ENCODE measurements at regions not wholly inside any gene's neighbourhood (a gene's known extent, or its start where the extent isn't known, plus 50 kb on each side); places are given as distances from the start of the nearest gene placed in this dataset.

DNA sequence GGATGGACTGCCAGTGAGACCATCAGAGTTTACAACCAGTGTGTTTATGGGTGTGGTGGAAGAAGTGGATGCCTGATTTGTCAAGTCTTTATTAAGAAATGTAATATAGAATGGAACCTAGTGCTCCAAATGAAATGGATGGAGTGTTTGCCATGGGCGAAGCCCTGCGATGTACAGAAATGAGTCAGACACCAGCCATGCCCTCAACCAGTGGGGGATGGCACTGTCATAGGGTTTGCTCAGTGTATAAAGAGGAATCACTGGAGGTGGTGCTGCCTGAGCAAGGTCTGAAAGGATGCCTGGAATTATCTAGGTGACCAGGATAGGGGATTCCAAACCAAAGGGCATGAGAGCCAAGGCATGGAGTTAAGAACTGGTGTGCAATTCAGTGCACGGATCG, 120.9 kb upstream of the MTNR1B start:
- DNase-seq = no peak

DNA sequence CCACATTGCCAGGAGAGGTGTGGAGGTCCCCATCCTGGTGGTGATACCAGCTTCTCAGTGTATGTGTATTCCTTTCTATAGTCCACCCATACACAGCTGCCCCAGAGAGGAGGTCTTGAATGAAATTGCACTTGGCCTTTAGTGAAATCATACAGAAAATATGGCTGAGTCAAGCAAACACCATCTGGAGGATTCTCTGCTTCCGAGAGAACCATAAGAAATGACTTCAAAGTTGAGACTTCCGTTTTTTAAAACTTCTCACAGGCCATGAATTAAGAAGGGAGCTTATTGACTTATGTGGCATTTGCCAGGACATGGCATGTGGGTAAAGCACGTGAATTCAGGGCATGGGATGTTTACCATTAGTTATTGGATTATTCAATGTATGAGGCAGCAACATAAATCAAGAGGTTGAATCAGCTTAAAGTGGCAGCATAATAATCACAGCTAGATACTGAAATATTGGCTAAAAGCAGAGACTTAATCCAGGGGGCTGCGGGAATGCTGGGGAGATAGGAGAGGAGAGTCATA, 119.1 kb upstream of the MTNR1B start:
- no peak for DNase-seq

DNA sequence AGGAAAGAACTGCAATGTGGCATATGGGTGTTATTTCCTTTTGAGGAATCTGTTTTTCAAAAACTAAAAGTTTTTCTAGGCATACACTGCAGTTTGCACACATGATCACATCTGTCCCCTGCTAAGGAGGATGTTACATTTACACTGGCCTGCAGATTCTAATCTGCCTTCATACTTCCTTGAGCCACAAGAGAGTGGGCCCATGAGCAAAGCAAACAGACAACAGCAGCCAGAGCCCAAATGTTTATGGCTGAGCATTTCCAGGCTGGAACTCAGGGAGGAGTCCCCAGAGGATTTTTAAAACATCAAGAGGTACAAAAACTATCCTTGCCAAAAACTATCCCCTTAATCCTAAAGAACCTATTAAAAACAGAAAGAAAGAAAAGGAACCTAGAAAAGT, 117.2 kb upstream of the MTNR1B start:
- no peak for DNase-seq

DNA sequence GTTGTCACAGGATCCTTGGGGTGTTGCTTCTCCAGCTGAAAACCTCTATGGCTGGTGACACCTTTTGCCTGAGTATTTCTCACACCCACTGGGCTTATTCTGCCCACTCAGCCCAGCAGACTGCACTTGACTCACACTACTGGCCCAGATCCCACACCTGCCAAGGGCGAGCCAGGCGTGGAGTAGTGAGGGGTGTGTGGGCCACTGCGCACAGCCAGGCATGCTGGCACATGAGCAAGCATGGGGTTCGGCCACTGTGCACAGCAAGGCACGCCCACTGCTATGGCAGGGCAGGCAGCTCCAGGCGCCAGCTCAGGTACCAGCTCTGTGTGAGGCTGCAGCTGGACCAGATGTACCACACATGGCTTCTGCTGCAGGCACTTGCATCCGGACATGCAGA, 116.5 kb upstream of the MTNR1B start:
- no peak for DNase-seq

DNA sequence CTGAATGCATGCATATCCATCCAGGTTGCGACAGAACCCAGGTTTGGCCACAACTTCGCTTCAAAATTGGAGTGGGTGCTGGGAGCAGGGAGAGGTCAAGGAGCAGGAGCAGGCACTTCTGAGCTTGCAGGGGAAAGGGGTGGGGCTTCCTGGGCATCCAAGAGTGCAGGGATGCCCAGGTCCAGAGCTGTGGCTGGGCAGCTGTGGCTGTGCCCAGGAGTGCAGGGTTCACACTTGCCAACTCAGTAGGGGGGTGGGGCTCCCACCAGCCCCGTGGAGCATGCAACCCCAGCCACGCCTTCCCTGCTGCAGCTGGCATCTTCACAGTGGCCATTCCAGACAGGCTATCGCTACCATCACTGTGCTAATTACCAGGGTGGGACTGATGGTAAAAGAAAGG, 115.3 kb upstream of the MTNR1B start:
- no peak for DNase-seq

DNA sequence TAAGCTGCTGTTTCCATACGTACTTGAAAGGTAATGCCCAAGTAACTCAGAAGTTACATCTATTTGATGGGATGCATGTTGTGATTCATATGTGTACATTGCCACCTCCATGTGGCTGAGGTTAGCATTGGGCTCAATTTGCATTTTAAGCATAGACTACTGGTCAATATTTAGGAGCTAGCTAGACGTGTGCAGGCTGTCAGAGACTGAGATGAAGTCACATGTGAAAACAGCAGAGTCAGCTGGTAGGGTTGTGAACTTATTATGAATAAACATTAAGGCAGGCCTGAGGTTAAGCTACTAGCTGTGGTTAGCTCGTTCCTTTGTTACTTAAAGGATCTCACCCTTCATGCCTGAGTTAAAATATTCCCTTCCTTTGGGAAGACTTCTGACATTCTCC, 114.5 kb upstream of the MTNR1B start:
- DNase-seq = no peak

DNA sequence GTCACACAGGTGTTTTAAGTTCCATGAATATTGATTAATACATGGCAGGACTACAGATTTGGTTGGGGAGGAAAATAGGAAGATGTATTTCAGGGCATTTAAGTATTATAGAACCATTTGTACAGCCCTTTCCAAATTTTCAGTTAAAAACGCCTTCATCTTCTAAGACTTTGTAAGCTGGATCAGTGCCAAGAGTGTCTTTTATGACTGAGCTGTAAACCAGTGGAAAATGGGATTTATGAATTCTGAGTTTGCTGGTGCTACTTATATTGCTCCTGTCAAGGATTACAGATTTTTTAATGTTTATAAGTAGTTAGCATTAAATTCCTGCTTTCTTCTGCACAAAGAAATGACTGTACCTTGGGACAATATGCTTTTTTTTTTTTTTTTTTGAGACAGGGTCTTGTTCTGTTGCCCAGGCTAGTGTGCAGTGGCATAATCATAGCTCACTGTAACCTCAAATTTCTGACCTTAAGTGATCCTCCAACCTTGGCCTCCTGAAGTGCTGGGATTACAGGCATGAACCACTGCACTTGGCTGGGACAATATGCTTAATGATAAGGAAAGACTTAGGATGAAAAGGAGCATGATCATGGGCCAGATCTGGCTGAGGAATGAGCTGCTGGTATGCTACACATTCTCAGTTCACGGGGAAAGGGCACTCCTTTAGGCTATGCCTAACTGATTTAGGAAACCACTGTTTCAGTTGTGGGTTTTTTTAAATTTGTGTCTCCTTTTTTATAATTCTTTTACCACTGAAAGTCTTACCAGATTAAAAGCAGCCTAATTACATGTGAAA, 113.6 kb upstream of the MTNR1B start:
- DNase-seq = no peak

DNA sequence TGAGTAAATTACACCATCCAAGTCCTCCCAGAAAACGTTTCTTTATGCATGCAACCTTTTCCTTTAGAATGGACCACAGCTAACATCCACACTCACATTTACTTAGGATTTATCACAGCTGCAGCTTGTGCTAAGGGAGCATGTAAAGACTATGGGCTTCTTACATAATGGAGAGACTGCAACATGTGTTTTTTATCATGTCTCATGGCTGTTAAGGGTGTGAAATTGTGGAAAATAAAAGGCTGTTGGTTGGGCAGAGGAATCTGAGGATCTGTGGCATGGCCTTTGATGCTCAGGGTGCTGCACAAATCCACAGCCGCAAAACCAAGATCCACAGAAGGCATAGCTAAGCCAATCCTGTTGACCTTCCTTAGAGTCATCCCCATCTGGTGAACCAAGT, 112.0 kb upstream of the MTNR1B start:
- DNase-seq = no peak

DNA sequence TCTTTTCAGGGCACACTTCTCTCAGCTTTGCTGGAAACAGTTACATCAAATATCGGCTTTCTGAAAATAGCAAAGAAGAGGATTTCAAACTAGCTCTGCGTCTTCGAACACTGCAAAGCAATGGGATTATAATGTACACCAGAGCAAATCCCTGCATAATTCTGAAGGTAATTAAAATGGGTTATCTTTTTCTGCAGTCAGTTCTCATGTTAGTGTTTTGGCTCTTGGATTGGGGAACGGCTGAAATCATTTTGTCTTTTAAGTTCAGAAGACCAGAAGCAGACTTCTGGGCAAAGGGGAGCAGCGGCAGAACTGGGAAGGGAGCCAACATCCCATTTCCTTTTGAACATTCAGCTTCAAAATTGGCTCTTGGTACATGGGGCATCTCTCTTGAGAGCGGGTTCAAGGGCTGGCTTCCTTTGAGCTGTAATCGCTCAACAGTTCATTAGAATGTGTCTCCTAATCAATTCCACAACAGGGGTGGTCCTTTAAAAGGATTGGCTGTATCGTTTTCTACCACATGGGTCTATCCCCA, 110.2 kb upstream of the MTNR1B start:
- DNase-seq = no peak

DNA sequence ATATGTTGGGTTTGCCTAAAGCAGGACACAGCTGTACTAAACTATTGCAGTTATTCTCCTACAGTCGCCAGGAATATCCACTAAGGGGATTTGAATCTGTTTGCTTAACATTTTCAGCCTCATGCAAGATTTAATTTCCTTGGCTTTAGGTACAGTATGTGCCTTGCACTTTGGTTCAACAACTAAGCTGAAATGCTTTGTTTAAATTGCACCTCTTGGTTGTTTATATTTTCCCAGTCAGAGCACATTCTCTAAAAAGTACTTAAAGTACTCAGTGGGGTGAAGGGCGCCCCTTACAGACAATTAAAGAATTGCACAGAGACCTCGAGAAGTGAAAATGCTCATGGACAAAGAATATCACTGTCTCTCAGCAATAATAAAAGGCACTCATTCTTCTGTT, 107.8 kb upstream of the MTNR1B start:
- DNase-seq = no peak

DNA sequence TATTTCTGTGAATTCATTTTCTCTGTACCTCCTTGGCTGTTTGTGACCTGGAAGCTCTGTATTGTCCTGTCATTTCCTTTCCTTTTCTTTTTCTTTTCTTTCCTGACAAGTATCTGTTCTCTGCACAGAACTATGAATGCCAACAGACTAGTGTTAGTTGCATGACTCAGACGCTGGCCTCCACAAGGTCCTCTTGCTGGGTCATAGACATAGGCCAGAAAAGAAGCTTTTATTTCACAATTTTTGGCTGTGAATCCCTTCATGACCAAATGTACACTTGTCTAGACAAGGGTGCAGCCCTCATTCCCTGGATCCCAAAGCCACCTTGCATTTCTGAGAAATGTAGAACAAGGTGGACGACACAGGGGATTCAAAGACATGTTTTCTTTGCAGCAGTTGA, 104.1 kb upstream of the MTNR1B start:
- DNase-seq = no peak

DNA sequence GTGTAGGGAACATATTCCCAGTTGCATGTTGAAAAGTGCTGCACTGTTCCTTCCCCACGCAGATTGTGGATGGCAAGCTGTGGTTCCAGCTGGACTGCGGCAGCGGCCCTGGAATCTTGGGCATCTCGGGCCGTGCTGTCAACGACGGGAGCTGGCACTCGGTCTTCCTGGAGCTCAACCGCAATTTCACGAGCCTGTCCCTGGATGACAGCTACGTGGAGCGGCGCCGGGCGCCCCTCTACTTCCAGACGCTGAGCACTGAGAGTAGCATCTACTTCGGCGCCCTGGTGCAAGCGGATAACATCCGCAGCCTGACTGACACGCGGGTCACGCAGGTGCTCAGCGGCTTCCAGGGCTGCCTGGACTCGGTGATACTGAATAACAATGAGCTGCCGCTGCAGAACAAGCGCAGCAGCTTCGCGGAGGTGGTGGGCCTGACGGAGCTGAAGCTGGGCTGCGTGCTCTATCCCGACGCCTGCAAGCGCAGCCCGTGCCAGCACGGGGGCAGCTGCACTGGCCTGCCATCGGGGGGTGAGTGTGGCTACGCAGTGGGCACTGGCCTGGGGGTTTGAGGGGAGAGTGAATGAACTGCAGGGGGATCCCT, 102.7 kb upstream of the MTNR1B start:
- no peak for DNase-seq

DNA sequence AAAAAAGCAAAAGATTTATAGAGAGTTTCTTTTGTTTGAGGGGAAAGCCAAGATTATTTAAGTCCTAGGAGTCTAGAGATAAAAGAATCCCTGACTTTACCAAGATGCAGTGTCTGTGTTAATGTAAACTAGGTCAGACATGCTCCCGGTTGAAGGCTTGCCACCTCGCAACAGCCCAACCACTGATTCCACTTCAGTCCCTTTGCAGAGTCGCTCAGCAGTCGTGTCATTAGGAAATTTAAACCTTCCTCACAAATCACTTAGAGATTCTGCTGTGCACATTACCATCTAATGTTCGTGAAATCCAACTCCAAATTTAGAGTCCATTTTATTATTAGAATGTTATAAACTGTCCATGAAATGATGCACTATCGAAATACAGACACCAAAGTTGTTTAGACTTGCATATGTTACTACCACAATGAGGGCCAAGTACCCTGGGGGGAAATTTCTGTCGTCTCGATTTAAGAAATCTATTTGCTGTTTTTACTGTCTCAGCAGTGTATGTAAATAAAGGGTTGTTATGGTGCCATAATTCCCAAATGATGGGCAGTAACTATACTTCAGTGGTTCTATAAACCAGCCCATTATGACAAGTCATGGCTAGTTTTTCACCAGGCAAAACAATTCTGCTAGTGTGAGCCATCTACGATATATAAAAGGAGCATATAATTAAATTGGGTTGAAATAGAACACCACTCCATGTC, 101.4 kb upstream of the MTNR1B start:
- no peak for DNase-seq

DNA sequence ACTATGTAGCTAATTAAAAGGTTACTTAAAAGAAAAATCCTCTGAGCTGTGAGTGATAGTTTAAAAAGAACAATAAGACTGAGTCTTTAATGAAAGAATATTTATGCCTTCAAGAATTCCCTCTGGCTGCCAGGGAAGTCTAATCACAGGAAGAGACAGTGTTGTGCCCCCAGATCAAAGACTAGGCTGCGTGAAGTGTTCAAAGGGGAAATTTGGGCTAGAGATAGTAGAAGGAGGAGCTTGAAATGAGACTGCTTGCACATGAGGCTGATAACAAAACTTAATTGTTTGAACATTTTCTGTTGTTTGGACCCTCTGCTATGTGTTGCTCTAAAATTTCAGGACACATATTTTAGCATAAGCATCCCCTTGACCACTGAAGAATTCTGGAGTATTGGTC, 99.7 kb upstream of the MTNR1B start:
- DNase-seq = no peak

DNA sequence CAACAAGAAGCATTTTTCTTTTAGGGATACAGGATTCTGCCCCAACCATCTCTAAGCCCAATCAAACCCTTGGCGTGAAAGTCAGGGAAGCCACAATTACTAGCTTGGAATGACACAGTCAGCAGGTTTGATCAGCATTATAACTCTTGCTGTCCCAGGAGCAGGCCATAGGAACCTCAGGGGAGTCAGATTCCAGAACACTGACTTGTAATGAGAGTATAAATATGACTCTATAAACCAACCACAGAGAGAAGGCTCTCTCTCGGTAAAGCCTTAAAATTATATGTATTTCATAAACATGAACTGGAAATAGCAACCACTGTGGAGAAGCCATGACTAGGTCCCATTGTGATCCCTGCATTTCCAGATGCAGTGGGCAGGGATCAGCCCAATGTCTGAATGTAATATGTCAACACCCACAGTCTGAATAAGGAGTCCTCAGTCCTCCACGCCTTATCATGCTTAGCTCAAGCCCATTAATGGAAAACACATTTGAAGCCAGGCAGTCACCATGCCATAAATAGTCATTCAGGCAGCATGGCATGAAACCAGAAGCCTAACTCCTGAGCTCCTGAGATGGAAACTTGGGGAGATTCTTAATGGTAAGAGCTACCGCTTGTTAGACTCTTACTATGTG, 99.1 kb upstream of the MTNR1B start:
- DNase-seq = no peak

DNA sequence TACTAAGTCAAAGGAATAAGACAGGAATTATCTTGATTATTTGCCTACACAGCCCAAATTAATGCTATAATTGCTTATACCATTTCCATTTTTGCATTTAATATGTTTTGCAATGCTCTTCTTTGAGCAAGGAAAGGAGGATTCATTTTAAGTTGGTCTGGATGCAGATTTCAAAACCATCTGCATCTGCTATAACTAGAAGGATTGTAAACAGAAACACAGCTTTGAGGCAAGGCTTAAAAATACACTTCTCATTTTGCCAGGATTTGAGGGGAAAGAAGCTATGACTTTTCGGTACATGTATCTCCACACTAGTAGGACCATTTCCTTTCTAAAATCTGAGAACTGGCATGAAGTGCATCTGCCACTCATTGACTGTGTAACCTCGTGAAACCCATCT, 95.9 kb upstream of the MTNR1B start:
- no peak for DNase-seq

DNA sequence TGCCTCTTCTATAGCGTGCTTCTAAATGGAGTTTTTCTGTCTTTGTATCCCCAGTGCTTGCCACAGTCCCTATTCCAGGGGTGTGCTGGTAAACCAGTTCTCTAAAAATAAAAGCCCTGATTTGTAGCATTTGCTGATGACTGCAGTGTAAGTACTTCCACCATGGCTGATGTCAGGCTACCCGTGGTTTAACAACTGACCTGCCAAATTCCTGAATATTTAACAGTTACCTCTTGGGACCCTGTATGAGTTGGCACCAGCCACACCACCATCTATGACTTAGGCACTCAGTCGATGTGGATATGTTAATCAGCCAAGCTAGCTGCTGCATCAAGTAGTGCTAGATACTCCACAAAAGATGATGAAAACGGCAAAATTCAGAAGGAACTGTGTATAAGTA, 94.0 kb upstream of the MTNR1B start:
- no peak for DNase-seq

DNA sequence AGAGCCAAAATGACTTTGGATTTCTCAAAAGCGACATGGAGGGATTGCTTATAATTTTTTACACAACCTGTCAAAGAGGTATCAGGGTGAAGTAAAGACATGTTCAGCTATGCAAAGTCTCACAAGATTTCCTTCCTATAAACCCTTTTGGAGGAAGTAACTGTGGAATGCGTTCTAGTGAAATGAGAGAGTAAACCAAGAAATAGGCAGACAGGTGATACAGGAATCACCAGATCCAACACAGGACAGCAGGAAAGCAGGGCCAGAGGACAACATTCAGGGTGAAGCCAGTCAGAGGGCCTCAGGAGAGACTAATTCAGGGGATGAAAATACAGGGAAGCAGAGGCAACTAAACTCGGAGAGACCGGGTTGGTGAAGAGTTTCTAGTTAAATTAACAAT, 90.4 kb upstream of the MTNR1B start:
- DNase-seq = no peak

DNA sequence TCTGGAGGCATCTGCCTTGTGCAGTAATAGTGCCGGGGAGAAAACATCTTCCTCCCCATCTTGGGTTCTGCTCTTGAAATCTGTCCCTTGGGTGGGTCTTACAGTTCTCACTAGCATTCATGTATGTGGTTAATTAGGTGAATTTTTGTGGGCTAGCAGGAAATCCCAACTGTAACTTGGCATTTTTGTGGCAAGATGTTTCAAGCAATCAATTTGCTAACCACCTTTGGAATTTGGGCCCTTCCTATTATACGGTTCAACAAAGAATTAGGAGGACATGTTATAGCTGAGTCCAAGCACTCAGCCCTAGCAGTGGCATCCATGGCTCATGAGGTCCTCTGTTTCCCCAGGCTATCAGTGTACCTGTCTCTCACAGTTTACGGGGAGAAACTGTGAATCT, 89.1 kb upstream of the MTNR1B start:
- no peak for DNase-seq

DNA sequence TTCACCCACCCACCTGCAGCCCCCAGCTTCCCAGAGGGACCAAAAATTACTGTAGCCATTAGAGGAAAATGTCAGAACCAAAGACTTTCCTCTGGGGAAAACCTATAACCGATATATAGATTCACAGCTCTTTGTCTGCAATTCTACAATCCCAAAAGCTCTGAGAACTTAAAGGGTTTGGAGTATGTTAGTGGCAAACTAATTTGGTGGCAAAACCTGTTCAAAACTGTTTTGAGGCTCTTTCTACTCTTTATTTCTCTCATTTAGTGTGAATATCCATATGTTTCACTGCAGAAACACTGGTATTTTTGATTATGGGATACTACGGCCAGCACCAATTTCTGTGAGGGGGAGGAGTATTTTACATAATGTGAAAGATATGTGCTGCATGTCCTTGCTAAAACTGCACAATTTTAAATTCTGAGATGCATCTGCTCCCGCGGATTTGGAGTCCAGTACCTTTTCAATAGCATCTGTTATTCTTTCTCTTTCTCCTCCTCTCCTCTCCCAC, 87.5 kb upstream of the MTNR1B start:
- DNase-seq = no peak

DNA sequence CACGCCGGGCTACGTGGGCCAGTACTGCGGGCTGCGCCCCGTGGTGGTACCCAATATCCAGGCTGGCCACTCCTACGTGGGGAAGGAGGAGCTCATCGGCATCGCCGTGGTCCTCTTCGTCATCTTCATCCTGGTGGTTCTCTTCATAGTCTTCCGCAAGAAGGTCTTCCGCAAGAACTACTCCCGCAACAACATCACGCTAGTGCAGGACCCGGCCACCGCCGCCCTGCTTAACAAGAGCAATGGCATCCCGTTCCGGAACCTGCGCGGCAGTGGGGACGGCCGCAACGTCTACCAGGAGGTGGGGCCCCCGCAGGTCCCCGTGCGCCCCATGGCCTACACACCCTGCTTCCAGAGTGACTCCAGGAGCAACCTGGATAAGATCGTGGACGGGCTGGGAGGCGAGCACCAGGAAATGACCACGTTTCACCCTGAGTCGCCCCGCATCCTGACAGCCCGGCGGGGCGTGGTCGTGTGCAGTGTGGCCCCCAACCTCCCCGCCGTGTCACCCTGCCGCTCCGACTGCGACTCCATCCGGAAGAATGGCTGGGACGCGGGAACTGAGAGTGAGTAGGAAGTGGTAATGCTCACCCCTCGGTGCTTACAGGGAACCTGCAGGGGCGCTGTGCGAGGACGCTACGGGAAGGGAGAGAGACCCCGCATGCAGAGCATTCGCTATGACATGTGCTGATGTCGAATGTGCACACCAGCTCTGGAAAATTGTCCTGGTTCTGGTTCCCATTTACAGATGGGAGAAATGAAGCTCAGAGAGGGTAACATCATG, 86.4 kb upstream of the MTNR1B start:
- no peak for DNase-seq

DNA sequence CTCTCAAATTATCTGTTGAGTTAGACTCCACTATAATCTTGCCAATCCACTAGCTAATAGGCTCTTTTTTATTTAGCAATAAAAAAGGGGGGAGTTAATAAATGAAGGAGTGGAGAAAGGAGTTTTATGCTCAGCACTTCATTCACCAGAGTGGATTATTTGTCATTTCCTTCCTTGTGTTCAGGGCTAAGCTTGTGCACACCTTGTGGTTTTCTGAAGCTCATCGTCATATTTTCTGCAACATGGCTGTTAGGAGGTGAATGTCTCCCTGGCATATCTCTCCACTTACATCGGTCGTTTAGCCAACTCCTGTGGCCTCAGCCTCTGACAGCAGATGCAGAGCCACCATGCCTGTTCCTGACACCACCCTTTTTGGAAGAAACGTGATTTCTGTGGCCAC, 83.9 kb upstream of the MTNR1B start:
- no peak for DNase-seq

All from CD4-positive, alpha-beta T cell treated with Interleukin-21 for 1 hour (primary cell).